Naive thymus-derived CD4-positive, alpha-beta T cell (primary cell): ENCODE measurements at regions not wholly inside any gene's neighbourhood (a gene's known extent, or its start where the extent isn't known, plus 50 kb on each side); places are given as distances from the start of the nearest gene placed in this dataset.

Experiments
- ATAC-seq: fragments of 150-1000 bp; cut with Tn5 transposase; 2 replicates; pipeline ENCODE4 v1.10.0; 2021; ENCODE audit warnings: mild to moderate bottlenecking, moderate library complexity
- CTCF ChIA-PET: fragments of 350-600 bp; sonication (Branson Sonifier 250); formaldehyde crosslinking; loops from one replicate; lab custom pipeline; 2021; ENCODE audit warnings: antibody characterized with exemption; lab: Charles Lee
- POLR2A ChIA-PET: fragments of 350-600 bp; sonication (Branson Sonifier 250); formaldehyde crosslinking; loops from one replicate; lab custom pipeline; 2021; ENCODE audit warnings: antibody characterized with exemption, inconsistent platforms; lab: Charles Lee
- DNase-seq, 9 donors: peaks; one replicate each; pipeline versions ENCODE4 v3.0.0 to v3.0.0-alpha.2; 2020 to 2022; ENCODE audit warnings: mixed read lengths in 1 of 9
- H3K27ac ChIP-seq: one replicate; pipeline ENCODE4 v1.7.0; 2013; ENCODE audit warnings: mild to moderate bottlenecking, low read depth, low read length, moderate library complexity
- H3K27me3 ChIP-seq, 2 donors: one replicate each; pipeline ENCODE4 v1.7.0; 2013; ENCODE audit warnings: low read length in 2 of 2, mild to moderate bottlenecking in 2 of 2, moderate library complexity in 2 of 2; ENCODE audit not compliant: control insufficient read depth in 2 of 2, insufficient read depth in 2 of 2
- H3K36me3 ChIP-seq, 3 experiments: 1 replicate in 2 of 3; 2 replicates in 1 of 3; pipeline ENCODE4 v1.7.0; 2013; ENCODE audit warnings: low read length in 3 of 3, mild to moderate bottlenecking in 3 of 3, moderate library complexity in 1 of 3; ENCODE audit not compliant: insufficient read depth in 3 of 3, control insufficient read depth in 2 of 3
- H3K4me1 ChIP-seq, 2 donors: one replicate each; pipeline ENCODE4 v1.7.0; 2013; ENCODE audit warnings: low read length in 2 of 2, mild to moderate bottlenecking in 2 of 2, moderate library complexity in 1 of 2; ENCODE audit not compliant: control insufficient read depth in 2 of 2, insufficient read depth in 2 of 2
- H3K4me3 ChIP-seq: 2 replicates; pipeline ENCODE4 v1.7.0; 2013; ENCODE audit warnings: mild to moderate bottlenecking, low read length
- H3K9me3 ChIP-seq, 3 experiments: 1 replicate in 2 of 3; 2 replicates in 1 of 3; pipeline ENCODE4 v1.7.0; 2013; ENCODE audit warnings: low read length in 3 of 3; ENCODE audit not compliant: control insufficient read depth in 2 of 3
- H3K27ac Mint-ChIP-seq, 9 donors: one replicate each; pipeline ENCODE4 v1.8.0; 2020 to 2022; ENCODE audit warnings: mixed read lengths in 9 of 9, mild to moderate bottlenecking in 8 of 9, moderate library complexity in 5 of 9, inconsistent platforms in 2 of 9
- H3K27me3 Mint-ChIP-seq, 5 donors: one replicate each; pipeline ENCODE4 v1.8.0; 2021 to 2022; ENCODE audit warnings: mixed read lengths in 5 of 5, mild to moderate bottlenecking in 1 of 5
- H3K36me3 Mint-ChIP-seq, 5 donors: one replicate each; pipeline ENCODE4 v1.8.0; 2020 to 2022; ENCODE audit warnings: mixed read lengths in 5 of 5, mild to moderate bottlenecking in 3 of 5, inconsistent platforms in 1 of 5
- H3K4me1 Mint-ChIP-seq, 7 donors: one replicate each; pipeline ENCODE4 v1.8.0; 2020 to 2022; ENCODE audit warnings: mixed read lengths in 7 of 7, mild to moderate bottlenecking in 3 of 7, inconsistent platforms in 1 of 7
- H3K4me3 Mint-ChIP-seq, 10 donors: one replicate each; pipeline ENCODE4 v1.8.0; 2020 to 2022; ENCODE audit warnings: mild to moderate bottlenecking in 10 of 10, mixed read lengths in 10 of 10, moderate library complexity in 6 of 10, inconsistent platforms in 2 of 10
- H3K9me3 Mint-ChIP-seq, 11 donors: one replicate each; pipeline ENCODE4 v1.8.0; 2020 to 2022; ENCODE audit warnings: mixed read lengths in 11 of 11, mild to moderate bottlenecking in 4 of 11, inconsistent platforms in 1 of 11, moderate library complexity in 1 of 11
- intact Hi-C, 2 donors: fragments of 100-400 bp; cut with micrococcal nuclease; formaldehyde crosslinking; loops; one replicate each; pipeline ENCODE4 v1.15.1; 2023

GRCh38 chr13:90918536-90918935 lies 429.0 kb upstream of the MIR17HG start:
- Mint-ChIP-seq H3K4me1 (no peaks in the 10 kb centered on the region), H3K27ac (no peak overlapping the region), H3K27me3 (no peaks in the 10 kb centered on the region), H3K36me3 (no peaks in the 10 kb centered on the region), H3K9me3 (peaks cover 0 to 11% (median 4%) of the 10 kb centered on the region in 11 donors), H3K4me3 (no peak overlapping the region)
- no peak for ATAC-seq
- no peaks in the 10 kb centered on the region for H3K36me3 ChIP-seq
- H3K4me1 ChIP-seq, result no peaks in the 10 kb centered on the region
- no peak for DNase-seq
- H3K9me3 ChIP-seq, result no peaks in the 10 kb centered on the region
- H3K27me3 ChIP-seq, result no peaks in the 10 kb centered on the region
- no peak overlapping the region for H3K4me3 ChIP-seq
- no peak overlapping the region for H3K27ac ChIP-seq
- POLR2A ChIA-PET, result no interaction called here
- CTCF ChIA-PET, result no interaction called here
- intact Hi-C loops, result no loop called here

DNA sequence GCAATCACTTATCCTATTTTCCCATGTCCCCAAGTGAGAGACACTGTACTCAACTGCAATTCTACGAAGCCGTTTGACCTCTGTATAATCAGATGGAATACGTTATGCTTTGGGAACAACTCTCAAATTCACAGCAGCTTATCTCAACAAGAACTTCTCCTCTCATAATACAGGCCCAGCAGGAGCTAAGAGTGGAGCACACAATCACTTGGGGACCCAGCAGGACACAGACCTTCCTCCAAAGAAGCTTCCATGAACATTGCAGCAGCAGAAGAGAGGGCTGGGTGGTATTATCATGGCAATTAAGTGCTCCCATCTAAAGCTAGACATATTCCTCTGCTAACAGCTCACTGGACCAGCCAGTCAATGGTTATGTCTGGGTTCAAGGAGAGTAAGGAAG lies 428.3 kb upstream of the MIR17HG start:
- POLR2A ChIA-PET, result no interaction called here
- Mint-ChIP-seq H3K27me3 (no peaks in the 10 kb centered on the region), H3K4me3 (no peak overlapping the region), H3K36me3 (no peaks in the 10 kb centered on the region), H3K27ac (no peak overlapping the region), H3K4me1 (no peaks in the 10 kb centered on the region), H3K9me3 (peaks cover 0 to 11% (median 4%) of the 10 kb centered on the region in 11 donors)
- Histone ChIP-seq H3K9me3 (no peaks in the 10 kb centered on the region), H3K27me3 (no peaks in the 10 kb centered on the region), H3K36me3 (no peaks in the 10 kb centered on the region), H3K4me3 (no peak overlapping the region), H3K4me1 (no peaks in the 10 kb centered on the region), H3K27ac (no peak overlapping the region)
- no peak for ATAC-seq
- DNase-seq, result no peak
- CTCF ChIA-PET, result no interaction called here
- intact Hi-C loops, result no loop called here

GRCh38 chr13:90926459-90926858 lies 421.0 kb upstream of the MIR17HG start:
- ChIA-PET CTCF (no interaction called here), POLR2A (no interaction called here)
- no peaks in the 10 kb centered on the region for H3K27me3 ChIP-seq
- H3K9me3 Mint-ChIP-seq, result peaks cover 0 to 26% (median 11%) of the 10 kb centered on the region in 11 donors
- H3K9me3 ChIP-seq, result no peaks in the 10 kb centered on the region
- H3K4me3 Mint-ChIP-seq, result no peak overlapping the region
- DNase-seq (no peak), ATAC-seq (no peak)
- H3K27ac Mint-ChIP-seq, result no peak overlapping the region
- no peaks in the 10 kb centered on the region for H3K4me1 Mint-ChIP-seq
- H3K27me3 Mint-ChIP-seq, result no peaks in the 10 kb centered on the region
- no peak overlapping the region for H3K4me3 ChIP-seq
- H3K36me3 Mint-ChIP-seq, result no peaks in the 10 kb centered on the region
- no peaks in the 10 kb centered on the region for H3K4me1 ChIP-seq
- intact Hi-C loops, result no loop called here
- no peak overlapping the region for H3K27ac ChIP-seq
- no peaks in the 10 kb centered on the region for H3K36me3 ChIP-seq

DNA sequence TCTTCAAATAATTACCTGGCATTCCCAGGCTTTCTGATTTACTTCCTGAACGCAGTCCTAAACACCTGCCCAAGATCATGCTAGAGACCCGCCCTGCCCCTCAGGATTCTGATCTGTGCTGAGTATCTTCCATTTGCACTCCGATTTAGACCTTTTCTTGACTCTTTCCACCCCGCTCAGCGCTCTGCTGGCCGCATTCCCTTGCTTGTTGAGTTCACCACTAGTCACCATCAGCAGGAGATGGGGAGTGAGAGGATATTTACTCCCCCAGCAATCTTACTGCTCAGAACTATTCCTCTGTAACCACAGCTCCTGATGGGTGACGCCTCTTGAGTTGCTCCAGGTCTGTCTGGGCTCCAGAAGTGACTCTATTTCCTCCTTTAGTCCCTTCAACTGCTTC lies 419.4 kb upstream of the MIR17HG start:
- ATAC-seq (no peak), DNase-seq (no peak)
- Histone ChIP-seq H3K4me3 (no peak overlapping the region), H3K9me3 (no peaks in the 10 kb centered on the region), H3K27ac (no peak overlapping the region), H3K36me3 (no peaks in the 10 kb centered on the region), H3K27me3 (no peaks in the 10 kb centered on the region), H3K4me1 (no peaks in the 10 kb centered on the region)
- no peaks in the 10 kb centered on the region for H3K36me3 Mint-ChIP-seq
- peaks cover 0 to 26% (median 12%) of the 10 kb centered on the region in 11 donors for H3K9me3 Mint-ChIP-seq
- ChIA-PET POLR2A (no interaction called here), CTCF (no interaction called here)
- intact Hi-C loops, result no loop called here
- H3K4me1 Mint-ChIP-seq, result no peaks in the 10 kb centered on the region
- no peaks in the 10 kb centered on the region for H3K27me3 Mint-ChIP-seq
- no peak overlapping the region for H3K27ac Mint-ChIP-seq
- no peak overlapping the region for H3K4me3 Mint-ChIP-seq

DNA sequence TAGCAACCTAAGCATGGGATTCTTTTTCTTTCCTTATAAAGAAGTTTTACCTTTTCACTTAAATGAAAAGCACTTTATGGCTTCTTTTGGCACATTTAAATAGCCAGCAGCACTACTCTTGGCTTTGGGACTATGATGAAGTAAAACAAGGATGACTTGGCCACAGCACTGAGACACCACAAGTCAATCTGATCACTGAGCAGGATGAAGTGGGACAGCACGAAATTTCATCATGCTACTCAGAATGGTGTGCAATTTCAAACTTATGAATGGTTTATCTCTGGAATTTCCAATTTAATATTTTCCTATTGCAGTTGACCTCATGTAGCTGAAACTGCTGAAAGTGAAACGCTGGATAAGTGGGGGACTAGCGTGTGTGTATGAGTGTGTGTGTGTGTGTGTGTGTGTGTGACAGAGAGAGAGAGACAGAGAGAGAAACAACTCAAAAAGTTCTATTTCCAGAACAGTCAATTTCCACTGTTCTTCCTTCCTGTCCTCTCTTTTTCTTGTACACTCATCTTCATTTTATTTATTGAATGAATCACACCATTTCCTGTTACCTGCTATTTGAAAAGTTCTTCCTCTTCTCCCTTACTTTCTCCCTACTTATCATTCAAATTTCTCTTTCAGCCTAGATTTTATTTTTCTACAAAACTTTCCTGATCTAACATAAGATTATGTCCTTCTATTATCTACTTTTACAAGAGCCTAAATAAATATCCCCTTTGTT lies 414.2 kb upstream of the MIR17HG start:
- Histone ChIP-seq H3K27me3 (no peaks in the 10 kb centered on the region), H3K27ac (no peak overlapping the region), H3K9me3 (no peaks in the 10 kb centered on the region), H3K4me1 (no peaks in the 10 kb centered on the region), H3K36me3 (no peaks in the 10 kb centered on the region), H3K4me3 (no peak overlapping the region)
- H3K27me3 Mint-ChIP-seq, result no peaks in the 10 kb centered on the region
- ChIA-PET CTCF (no interaction called here), POLR2A (no interaction called here)
- DNase-seq, result no peak
- H3K27ac Mint-ChIP-seq, result no peak overlapping the region
- H3K4me1 Mint-ChIP-seq, result no peaks in the 10 kb centered on the region
- no peak for ATAC-seq
- no peak overlapping the region for H3K4me3 Mint-ChIP-seq
- intact Hi-C loops, result no loop called here
- no peaks in the 10 kb centered on the region for H3K36me3 Mint-ChIP-seq
- H3K9me3 Mint-ChIP-seq, result peaks cover 0 to 22% (median 11%) of the 10 kb centered on the region in 11 donors

DNA sequence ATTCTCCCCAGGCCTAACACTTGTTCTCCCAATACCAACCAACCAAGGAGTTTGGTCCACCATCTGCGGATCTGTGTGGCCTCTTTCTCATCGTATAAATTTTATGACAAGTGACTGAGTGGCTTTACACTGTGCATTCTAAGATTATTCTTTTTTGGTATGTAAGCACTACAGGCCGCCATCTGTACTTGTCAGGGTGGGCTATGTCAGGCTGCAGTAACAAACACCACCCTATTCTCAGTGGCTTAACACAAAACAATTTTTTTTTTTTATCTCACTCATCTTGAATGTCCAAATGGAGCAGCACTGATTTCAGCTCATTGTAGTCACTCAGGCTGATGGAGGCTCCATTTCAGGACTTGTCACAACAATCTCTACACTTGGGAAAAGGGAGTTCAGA lies 412.7 kb upstream of the MIR17HG start:
- ATAC-seq (no peak), DNase-seq (no peak)
- H3K4me3 ChIP-seq, result no peak overlapping the region
- no peaks in the 10 kb centered on the region for H3K9me3 ChIP-seq
- no peaks in the 10 kb centered on the region for H3K27me3 Mint-ChIP-seq
- ChIA-PET CTCF (no interaction called here), POLR2A (no interaction called here)
- no peak overlapping the region for H3K27ac Mint-ChIP-seq
- no peaks in the 10 kb centered on the region for H3K36me3 ChIP-seq
- intact Hi-C loops, result no loop called here
- H3K27me3 ChIP-seq, result no peaks in the 10 kb centered on the region
- no peak overlapping the region for H3K27ac ChIP-seq
- peaks cover 0 to 13% (median 4%) of the 10 kb centered on the region in 11 donors for H3K9me3 Mint-ChIP-seq
- no peaks in the 10 kb centered on the region for H3K4me1 ChIP-seq
- no peaks in the 10 kb centered on the region for H3K4me1 Mint-ChIP-seq
- H3K36me3 Mint-ChIP-seq, result no peaks in the 10 kb centered on the region
- H3K4me3 Mint-ChIP-seq, result no peak overlapping the region

DNA sequence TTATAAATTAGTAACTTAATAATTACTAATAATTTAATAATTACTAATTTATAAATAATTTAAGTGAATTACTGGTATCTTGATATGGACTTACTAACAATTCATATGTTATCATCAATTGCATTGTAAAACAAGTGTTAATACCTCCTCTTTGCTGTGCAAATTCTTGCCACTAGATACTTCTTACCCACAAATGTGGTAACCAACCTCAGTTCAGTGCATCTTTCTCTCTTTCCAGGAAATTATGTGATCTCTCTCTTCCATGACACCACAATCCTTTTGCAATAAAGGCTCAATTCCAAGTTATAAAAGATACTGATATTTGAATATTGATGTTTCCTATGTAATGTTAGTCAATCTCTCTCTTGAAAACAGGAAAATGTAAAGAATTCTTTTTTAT lies 408.6 kb upstream of the MIR17HG start:
- no peaks in the 10 kb centered on the region for H3K36me3 ChIP-seq
- intact Hi-C loops, result no loop called here
- no peak overlapping the region for H3K27ac ChIP-seq
- CTCF ChIA-PET, result no interaction called here
- no peak for ATAC-seq
- H3K27ac Mint-ChIP-seq, result no peak overlapping the region
- H3K9me3 Mint-ChIP-seq, result peaks cover 0 to 11% (median 2%) of the 10 kb centered on the region in 11 donors
- no peaks in the 10 kb centered on the region for H3K36me3 Mint-ChIP-seq
- POLR2A ChIA-PET, result no interaction called here
- no peaks in the 10 kb centered on the region for H3K27me3 ChIP-seq
- H3K27me3 Mint-ChIP-seq, result no peaks in the 10 kb centered on the region
- H3K4me3 ChIP-seq, result no peak overlapping the region
- DNase-seq, result no peak
- no peaks in the 10 kb centered on the region for H3K9me3 ChIP-seq
- no peaks in the 10 kb centered on the region for H3K4me1 Mint-ChIP-seq
- H3K4me3 Mint-ChIP-seq, result no peak overlapping the region
- H3K4me1 ChIP-seq, result no peaks in the 10 kb centered on the region
